ENCODE measurements at regions not wholly inside any gene's neighbourhood (a gene's known extent, or its start where the extent isn't known, plus 50 kb on each side); places are given as distances from the start of the nearest gene placed in this dataset.

DNA sequence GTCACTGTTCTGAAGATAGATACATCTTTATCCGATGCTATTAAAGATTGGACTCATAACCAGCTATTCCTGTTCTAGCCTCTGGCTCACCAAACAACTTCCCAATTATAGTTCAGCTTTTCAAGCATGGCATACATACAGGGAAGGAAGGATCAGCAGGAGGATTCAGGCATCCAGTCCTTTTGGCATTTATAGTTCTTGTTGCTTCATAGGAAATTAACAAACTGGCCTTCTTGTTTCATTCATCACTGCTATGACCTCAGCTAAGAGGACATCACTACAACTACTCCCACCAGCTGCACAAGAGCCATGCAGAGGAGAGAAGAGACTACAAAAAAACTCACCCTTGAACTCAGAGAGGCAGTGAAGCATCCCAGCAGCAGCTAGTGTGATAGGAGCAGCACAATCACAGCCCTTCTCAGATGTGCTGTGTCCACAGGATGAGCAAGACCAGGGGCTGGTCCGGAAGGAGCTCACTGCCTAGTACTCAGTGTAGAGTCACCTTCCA is 100.5 kb downstream of the SPTSSA start:
- Histone ChIP-seq H3K9me3 (no peaks in the 10 kb centered on the region), H3K4me2 (no peak overlapping the region), H3K27ac (peak overlapping the region; percentile 23 to 41; a peak in 2 of 6 replicates), H3K4me3 (no peak overlapping the region), H3K4me1 (peaks cover 8% of the 10 kb centered on the region; the same call in 2 of the 3 replicates)
- ChIA-PET CTCF (interaction anchor here (0.9 to 5.5 kb wide), 7 partner anchors 12 to 263 kb away, joined by 3 to 41 read pairs (median 5); no protein-coding TSS in a partner anchor), POLR2A (no interaction called here)
- whole genome bisulfite sequencing (ENCODE audit: missing lambda C conversion rate), result 91% methylated on average over 2 of the region's 2 CpGs
- ATAC-seq (peak in 1 of 2 experiments; percentile 36; a peak in 3 of 6 replicates), FAIRE-seq (no peak), DNase-seq (ENCODE audit: low read depth in 1 of 2, low spot score in 1 of 2) (no peak)
- TF ChIP-seq MYC (IDR thresholded peaks at IDR 0.05; ENCODE audit: borderline replicate concordance, low read length) (no peak), RNF2 (IDR thresholded peaks at IDR 0.05; ENCODE audit: borderline replicate concordance, low read depth) (no peak), ZNF302 (CRISPR knock-in tag; IDR thresholded peaks at IDR 0.05) (no peak), ESRRA (IDR thresholded peaks at IDR 0.05; ENCODE audit: borderline replicate concordance, low read length) (no peak)
- TF ChIP-seq, protein P1, sequence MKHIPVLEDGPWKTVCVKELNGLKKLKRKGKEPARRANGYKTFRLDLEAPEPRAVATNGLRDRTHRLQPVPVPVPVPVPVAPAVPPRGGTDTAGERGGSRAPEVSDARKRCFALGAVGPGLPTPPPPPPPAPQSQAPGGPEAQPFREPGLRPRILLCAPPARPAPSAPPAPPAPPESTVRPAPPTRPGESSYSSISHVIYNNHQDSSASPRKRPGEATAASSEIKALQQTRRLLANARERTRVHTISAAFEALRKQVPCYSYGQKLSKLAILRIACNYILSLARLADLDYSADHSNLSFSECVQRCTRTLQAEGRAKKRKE (CRISPR knock-in tag; IDR thresholded peaks at IDR 0.05; ENCODE audit: low read depth), result no peak
- TF ChIP-seq, protein P2, sequence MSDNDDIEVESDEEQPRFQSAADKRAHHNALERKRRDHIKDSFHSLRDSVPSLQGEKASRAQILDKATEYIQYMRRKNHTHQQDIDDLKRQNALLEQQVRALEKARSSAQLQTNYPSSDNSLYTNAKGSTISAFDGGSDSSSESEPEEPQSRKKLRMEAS (IDR thresholded peaks at IDR 0.05), result no peak

DNA sequence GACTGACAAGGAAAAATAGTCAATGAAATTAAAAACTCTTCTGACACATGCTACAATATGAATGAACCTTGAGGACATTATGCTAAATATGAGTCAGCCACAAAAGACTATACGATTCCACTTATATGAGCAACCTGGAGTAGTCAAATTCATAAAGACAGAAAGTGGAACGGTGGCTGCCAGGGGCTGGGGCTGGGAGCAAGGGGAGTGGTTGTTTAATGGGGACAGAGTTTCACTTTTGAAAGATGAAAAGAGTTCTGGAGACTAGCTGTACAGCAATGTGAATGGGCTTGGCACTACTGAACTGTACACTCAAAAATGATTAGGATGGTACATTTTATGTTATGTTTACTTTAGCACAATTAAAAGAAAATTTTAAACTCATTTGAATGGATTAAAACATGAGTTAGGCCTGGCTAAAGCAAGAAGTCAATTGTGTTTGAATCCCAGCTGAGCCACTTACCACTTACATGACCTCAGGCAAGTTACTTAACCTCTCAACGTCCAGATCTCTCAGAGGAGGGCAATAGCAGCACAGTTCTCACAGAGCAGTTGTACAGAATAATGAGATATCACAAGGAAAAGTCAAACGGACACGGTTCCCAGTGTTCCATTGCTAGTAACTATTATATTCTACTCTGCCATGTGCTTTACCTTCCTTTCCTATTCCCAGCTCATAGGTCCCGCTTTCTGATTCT is 102.5 kb downstream of the SPTSSA start:
- FAIRE-seq (no peak), DNase-seq (ENCODE audit: low read depth in 1 of 2, low spot score in 1 of 2) (no peak), ATAC-seq (no peak)
- no peak for TF ChIP-seq FOSB (CRISPR knock-in tag; IDR thresholded peaks at IDR 0.05)
- TF ChIP-seq HDAC2 (IDR thresholded peaks at IDR 0.05), result no peak
- TF ChIP-seq CBX2 (IDR thresholded peaks at IDR 0.05; ENCODE audit: borderline replicate concordance, low read depth), result no peak
- no peak for TF ChIP-seq EHMT2 (IDR thresholded peaks at IDR 0.05; ENCODE audit: low read depth)
- TF ChIP-seq, protein P2 (IDR thresholded peaks at IDR 0.05), result no peak
- TF ChIP-seq, protein P3, sequence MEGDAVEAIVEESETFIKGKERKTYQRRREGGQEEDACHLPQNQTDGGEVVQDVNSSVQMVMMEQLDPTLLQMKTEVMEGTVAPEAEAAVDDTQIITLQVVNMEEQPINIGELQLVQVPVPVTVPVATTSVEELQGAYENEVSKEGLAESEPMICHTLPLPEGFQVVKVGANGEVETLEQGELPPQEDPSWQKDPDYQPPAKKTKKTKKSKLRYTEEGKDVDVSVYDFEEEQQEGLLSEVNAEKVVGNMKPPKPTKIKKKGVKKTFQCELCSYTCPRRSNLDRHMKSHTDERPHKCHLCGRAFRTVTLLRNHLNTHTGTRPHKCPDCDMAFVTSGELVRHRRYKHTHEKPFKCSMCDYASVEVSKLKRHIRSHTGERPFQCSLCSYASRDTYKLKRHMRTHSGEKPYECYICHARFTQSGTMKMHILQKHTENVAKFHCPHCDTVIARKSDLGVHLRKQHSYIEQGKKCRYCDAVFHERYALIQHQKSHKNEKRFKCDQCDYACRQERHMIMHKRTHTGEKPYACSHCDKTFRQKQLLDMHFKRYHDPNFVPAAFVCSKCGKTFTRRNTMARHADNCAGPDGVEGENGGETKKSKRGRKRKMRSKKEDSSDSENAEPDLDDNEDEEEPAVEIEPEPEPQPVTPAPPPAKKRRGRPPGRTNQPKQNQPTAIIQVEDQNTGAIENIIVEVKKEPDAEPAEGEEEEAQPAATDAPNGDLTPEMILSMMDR (IDR thresholded peaks at IDR 0.05), result no peak
- no peak for TF ChIP-seq KDM5A (IDR thresholded peaks at IDR 0.05)
- TF ChIP-seq, protein P4, sequence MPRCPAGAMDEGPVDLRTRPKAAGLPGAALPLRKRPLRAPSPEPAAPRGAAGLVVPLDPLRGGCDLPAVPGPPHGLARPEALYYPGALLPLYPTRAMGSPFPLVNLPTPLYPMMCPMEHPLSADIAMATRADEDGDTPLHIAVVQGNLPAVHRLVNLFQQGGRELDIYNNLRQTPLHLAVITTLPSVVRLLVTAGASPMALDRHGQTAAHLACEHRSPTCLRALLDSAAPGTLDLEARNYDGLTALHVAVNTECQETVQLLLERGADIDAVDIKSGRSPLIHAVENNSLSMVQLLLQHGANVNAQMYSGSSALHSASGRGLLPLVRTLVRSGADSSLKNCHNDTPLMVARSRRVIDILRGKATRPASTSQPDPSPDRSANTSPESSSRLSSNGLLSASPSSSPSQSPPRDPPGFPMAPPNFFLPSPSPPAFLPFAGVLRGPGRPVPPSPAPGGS (IDR thresholded peaks at IDR 0.05), result no peak
- TF ChIP-seq ZSCAN20 (CRISPR knock-in tag; IDR thresholded peaks at IDR 0.05), result no peak
- no peak for TF ChIP-seq BHLHE40 (IDR thresholded peaks at IDR 0.05; ENCODE audit: low read depth, low read length)
- Histone ChIP-seq H3K4me2 (peak overlapping the region; percentile 16; the same call in 1 of the 3 replicates), H3K9me3 (no peaks in the 10 kb centered on the region), H3K4me3 (no peak overlapping the region), H3K27ac (peak overlapping the region; percentile 16 to 53; a peak in 4 of 6 replicates), H3K4me1 (no peaks in the 10 kb centered on the region; the same call in 2 of the 3 replicates)
- CTCF ChIA-PET, result interaction anchor here (0.8 kb wide), 1 partner anchor 28 kb away, joined by 3 read pairs; no protein-coding TSS in a partner anchor
- 45% methylated on average over 6 of the region's 6 CpGs for WGBS (ENCODE audit: missing lambda C conversion rate)
- POLR2A ChIA-PET, result no interaction called here

DNA sequence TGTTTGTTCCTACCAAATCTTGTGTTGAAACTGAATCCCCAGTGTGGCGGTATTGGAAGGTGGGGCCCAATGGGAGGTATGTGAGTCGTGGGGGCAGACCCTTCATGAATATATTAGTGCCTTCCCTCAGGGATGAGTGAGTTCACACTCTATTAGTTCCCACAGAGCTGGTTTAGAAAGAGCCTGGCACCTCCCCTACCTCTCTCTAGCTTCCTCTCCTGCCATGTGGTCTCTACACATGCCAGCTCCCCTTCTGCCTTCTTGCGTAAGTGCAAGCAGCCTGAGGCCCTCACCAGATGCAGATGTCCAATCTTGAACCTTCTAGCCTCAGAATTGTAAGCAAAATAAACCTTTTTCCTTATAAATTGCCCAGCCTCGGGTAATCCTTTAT is 105.8 kb downstream of the SPTSSA start:
- DNase-seq (ENCODE audit: low read depth in 1 of 2, low spot score in 1 of 2) (no peak), FAIRE-seq (no peak), ATAC-seq (no peak)
- Histone ChIP-seq H3K4me1 (no peaks in the 10 kb centered on the region; the same call in 2 of the 3 replicates), H3K4me3 (no peak overlapping the region), H3K9me3 (no peaks in the 10 kb centered on the region), H3K27ac (peak overlapping the region in 1 of 2 experiments; percentile 27; a peak in 3 of 6 replicates), H3K4me2 (no peak overlapping the region)
- ChIA-PET CTCF (interaction anchor here (0.7 to 3.4 kb wide), 5 partner anchors 9 to 142 kb away, joined by 3 to 15 read pairs (median 4); no protein-coding TSS in a partner anchor), POLR2A (no interaction called here)
- WGBS (ENCODE audit: missing lambda C conversion rate), result 78% methylated on average over 4 of the region's 4 CpGs
- TF ChIP-seq FOXS1 (CRISPR knock-in tag; IDR thresholded peaks at IDR 0.05) (no peak), CBX2 (IDR thresholded peaks at IDR 0.05; ENCODE audit: borderline replicate concordance, low read depth) (no peak), NPAS2 (CRISPR knock-in tag; IDR thresholded peaks at IDR 0.05; ENCODE audit: borderline replicate concordance) (no peak), HOXB13 (CRISPR knock-in tag; IDR thresholded peaks at IDR 0.05; ENCODE audit: low read depth) (no peak), MAZ (IDR thresholded peaks at IDR 0.05; ENCODE audit: borderline replicate concordance, low read depth, low read length) (no peak), RNF2 (IDR thresholded peaks at IDR 0.05; ENCODE audit: borderline replicate concordance, low read depth) (no peak), CBX8 (IDR thresholded peaks at IDR 0.05) (no peak)
- TF ChIP-seq, protein P5, sequence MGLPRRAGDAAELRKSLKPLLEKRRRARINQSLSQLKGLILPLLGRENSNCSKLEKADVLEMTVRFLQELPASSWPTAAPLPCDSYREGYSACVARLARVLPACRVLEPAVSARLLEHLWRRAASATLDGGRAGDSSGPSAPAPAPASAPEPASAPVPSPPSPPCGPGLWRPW (IDR thresholded peaks at IDR 0.05), result no peak
- TF ChIP-seq, protein P6, sequence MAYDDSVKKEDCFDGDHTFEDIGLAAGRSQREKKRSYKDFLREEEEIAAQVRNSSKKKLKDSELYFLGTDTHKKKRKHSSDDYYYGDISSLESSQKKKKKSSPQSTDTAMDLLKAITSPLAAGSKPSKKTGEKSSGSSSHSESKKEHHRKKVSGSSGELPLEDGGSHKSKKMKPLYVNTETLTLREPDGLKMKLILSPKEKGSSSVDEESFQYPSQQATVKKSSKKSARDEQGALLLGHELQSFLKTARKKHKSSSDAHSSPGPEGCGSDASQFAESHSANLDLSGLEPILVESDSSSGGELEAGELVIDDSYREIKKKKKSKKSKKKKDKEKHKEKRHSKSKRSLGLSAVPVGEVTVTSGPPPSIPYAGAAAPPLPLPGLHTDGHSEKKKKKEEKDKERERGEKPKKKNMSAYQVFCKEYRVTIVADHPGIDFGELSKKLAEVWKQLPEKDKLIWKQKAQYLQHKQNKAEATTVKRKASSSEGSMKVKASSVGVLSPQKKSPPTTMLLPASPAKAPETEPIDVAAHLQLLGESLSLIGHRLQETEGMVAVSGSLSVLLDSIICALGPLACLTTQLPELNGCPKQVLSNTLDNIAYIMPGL (CRISPR knock-in tag; IDR thresholded peaks at IDR 0.05; ENCODE audit: borderline replicate concordance), result no peak
